LoVo (cell line): ENCODE measurements at regions not wholly inside any gene's neighbourhood (a gene's known extent, or its start where the extent isn't known, plus 50 kb on each side); places are given as distances from the start of the nearest gene placed in this dataset.
"Not testable (repeated sequence)": the region's sequence is repeated elsewhere in the genome, so short reads cannot be mapped to it uniquely, and the experiment has no call there.

ENCODE experiments used
- DNase-seq: peaks from one replicate; pipeline ENCODE4 v3.0.0-alpha.2; 2016; ENCODE audit warnings: low spot score

DNA sequence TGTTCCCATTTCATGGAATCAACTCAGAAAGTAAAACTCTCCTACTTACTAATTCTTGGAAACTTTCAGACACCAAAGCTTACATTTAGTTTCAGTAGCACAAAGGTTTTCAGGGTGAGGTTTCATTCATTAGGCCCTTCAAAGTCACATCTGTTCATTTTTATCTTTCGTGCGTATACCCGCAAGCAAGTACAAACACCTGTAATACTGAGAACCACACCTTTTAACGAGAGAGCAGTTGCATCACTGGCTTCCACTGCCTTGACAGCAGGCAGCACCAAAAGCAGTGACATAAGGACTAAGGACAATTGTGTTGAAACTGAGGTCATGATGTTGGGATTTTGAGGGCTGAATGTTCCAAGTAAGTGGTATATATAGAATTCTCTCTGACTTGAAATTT, 60.5 kb downstream of the GOLGA6L22 start:
- not testable (repeated sequence) for DNase-seq

GRCh38 chr15:22526537-22526936, 67.8 kb downstream of the GOLGA6L22 start:
- DNase-seq, result not testable (repeated sequence)

- DNase-seq, result not testable (repeated sequence)
These were observed 68.3 kb downstream of the GOLGA6L22 start for GRCh38 chr15:22527016-22527415.

DNA sequence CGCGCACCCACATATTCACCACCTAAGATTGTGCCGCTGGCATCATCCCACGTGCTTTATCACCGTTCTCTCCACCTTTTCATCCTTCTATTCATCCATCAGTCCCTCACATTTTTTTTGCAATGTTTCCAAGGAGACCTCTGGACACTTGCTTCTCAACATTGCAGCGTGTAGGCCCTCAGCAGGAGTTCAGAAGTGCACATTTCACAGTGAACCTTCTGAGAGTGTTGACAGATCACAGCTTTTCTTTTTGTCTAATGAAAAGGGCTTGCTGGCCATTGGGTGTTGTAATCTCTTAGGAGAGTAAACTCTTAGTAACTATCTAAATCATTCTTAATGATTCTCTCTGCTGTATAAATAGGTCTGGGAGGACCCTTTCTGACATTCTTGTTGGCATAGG, 70.5 kb downstream of the GOLGA6L22 start:
- not testable (repeated sequence) for DNase-seq

- DNase-seq, result not testable (repeated sequence)
These were observed 101.0 kb downstream of the GOLGA6L22 start for GRCh38 chr15:22559701-22560100.

- DNase-seq, result not testable (repeated sequence)
These were observed 103.0 kb downstream of the GOLGA6L22 start for GRCh38 chr15:22561716-22562115.

- DNase-seq, result not testable (repeated sequence)
These were observed 107.8 kb downstream of the GOLGA6L22 start for GRCh38 chr15:22566510-22566909.

GRCh38 chr15:22569486-22569885, 110.8 kb downstream of the GOLGA6L22 start:
- not testable (repeated sequence) for DNase-seq

DNA sequence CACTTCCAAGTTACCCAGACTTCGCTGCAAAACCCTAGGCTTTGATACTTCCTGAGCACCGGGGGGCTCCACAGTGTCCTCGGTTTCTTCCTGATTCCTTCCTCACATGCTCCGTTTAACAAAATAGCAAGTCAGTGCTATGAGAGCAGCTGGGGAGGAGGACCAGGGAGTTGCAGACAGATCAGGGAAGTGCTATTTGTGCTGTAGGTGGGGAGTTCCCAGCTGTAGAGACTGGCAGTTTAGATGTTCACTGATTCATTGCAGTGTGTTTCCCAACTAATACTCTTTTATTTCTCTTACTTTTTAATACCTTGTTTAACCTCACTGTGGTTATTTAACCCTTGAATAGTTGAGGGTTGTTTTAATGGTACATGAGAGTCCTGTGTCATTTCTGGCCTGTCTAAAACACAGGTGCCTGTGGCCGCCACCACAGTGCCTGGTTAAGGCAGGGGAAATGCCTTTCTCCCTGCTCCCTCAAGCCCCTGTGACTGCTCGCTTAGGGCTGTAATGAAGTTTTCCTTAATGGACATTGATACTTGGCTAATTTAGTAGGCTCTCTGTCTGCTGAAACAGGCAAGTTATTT, 113.5 kb downstream of the GOLGA6L22 start:
- DNase-seq, result not testable (repeated sequence)

GRCh38 chr15:22572792-22573191, 114.1 kb downstream of the GOLGA6L22 start:
- DNase-seq, result not testable (repeated sequence)

DNA sequence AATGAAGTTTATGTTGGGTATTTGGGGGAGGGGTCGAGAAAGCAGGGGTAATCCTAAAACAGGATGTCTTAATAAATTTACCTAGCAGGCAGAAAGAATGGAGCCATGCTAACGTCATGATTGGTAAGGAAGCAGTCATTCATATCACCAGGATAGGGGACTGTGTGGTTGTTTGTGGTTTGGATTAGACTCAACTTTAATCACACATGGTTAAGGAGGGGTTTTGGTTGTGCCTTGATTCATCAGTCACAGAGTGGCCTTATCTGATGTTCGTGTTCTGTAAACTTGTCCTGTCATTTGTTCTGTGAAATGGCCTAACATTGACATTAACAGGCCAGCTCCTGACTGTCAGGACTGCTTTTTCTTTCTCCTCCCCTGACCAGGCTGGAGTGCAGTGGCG, 119.1 kb downstream of the GOLGA6L22 start:
- DNase-seq, result not testable (repeated sequence)

DNA sequence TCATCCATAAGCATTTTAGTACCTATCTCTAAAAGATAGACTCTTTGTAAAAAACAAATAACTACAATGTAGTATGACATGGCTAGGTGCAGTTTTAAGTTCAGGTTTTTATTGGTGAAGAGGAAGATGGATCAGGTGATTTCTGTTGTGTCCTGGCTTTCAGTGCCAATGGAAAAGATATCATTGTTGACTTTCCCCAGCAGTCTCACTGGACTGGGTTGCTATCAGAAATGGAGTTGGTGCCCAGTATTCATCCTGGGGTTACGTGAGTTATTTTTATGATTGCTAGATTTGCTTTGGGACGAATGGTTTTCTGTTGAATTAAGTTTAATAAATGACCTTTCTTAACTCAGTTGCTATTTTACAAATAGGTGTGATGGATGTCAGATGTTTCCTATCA, 120.5 kb downstream of the GOLGA6L22 start:
- DNase-seq, result not testable (repeated sequence)

DNA sequence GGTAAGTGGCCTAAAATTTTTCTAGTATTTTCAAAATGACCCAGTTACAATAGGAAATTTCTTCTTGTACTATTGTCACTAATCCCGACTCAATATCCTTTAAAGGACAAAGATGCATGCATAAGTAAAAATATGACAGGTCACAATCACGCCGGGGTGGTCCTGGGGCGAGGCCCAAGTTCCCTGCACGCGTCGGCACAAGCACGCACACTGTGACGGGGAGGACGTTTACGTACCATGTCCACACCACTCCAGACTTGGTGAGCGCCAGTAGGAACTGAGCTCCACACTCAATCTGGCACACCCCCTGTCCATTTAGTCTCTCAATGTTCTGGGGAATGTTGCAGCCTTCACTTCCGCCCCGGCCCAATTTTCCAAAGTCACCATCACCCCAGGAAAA, 128.7 kb downstream of the GOLGA6L22 start:
- DNase-seq, result not testable (repeated sequence)

DNA sequence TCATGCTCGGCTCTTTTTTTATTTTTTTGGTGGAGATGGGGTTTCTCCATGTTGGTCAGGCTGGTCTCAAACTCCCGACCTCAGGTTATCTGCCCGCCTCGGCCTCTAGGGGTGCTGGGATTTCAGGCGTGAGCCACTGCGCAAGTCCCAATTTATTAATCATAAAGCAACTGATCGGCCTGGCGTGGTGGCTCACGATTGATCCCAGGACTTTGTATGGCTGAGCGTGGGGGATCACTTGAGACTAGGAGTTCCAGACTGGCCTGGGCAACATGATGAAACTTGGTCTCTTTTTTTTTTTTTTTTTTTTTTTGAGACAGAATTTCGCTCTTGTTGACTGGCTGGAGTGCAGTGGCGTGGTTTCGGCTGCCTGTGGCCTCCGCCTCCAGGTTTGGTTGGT, 139.8 kb downstream of the GOLGA6L22 start:
- not testable (repeated sequence) for DNase-seq

DNA sequence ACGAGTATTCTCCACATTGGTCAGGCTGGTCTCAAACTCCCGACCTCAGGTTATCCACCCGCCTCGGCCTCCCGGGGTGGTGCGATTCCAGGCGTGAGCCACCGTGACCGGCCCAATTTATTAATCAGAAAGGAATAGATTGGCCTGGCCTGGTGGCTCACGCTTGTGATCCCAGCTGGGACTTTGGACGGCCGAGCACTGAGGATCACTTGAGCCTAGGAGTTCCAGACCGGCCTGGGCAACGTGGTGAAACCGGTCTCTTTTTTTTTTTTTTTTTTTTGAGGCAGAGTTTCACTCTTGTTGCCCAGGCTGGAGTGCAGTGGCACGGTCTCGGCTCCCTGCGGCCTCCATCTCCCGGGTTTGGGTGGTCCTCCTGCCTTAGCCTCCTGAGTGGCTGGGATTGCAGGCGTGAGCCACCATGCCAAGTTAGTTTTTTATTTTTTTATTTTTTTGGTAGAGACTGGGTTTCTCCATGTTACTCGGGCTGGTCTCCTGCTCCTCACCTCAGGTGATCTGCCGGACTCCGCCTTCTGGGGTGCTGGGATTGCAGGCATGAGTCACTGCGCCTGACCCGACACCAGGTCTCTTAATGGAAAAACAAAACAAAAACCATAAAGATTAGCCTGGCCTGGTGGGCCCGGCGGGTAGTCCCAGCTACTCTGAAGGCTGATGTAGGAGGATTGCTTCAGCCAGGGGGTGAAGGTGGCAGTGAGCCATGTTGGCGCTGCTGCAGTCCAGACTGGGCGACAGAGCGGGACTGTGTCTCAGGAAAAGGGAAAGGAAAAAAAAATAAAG, 141.0 kb downstream of the GOLGA6L22 start:
- DNase-seq, result peak; percentile 61

GRCh38 chr15:22616976-22617375, 158.3 kb downstream of the GOLGA6L22 start:
- not testable (repeated sequence) for DNase-seq

- DNase-seq, result not testable (repeated sequence)
These were observed 154.7 kb upstream of the NIPA1 start for GRCh38 chr15:22631789-22632188.

DNA sequence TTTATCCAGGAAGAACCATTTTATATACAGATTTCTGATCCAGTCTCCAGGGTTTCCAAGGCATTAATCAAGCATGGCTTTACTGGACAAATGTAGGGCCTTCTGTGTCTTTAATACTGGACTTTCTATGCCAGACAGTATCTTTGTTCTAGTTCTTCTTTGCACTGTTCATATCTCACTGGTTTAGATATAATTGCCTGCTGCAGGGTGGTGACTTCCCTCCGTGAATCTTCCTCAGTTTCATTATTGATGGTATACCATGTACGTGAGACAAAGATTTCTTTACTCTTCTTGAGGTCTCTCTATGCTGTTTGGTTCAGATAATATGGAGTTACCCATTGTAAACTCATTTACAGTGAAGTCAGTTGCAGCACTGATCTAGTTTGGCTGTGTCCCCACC, 146.5 kb upstream of the NIPA1 start:
- DNase-seq, result not testable (repeated sequence)

- DNase-seq, result not testable (repeated sequence)
These were observed 137.0 kb upstream of the NIPA1 start for GRCh38 chr15:22649458-22649857.

GRCh38 chr15:22651179-22651578, 135.3 kb upstream of the NIPA1 start:
- DNase-seq, result not testable (repeated sequence)

DNA sequence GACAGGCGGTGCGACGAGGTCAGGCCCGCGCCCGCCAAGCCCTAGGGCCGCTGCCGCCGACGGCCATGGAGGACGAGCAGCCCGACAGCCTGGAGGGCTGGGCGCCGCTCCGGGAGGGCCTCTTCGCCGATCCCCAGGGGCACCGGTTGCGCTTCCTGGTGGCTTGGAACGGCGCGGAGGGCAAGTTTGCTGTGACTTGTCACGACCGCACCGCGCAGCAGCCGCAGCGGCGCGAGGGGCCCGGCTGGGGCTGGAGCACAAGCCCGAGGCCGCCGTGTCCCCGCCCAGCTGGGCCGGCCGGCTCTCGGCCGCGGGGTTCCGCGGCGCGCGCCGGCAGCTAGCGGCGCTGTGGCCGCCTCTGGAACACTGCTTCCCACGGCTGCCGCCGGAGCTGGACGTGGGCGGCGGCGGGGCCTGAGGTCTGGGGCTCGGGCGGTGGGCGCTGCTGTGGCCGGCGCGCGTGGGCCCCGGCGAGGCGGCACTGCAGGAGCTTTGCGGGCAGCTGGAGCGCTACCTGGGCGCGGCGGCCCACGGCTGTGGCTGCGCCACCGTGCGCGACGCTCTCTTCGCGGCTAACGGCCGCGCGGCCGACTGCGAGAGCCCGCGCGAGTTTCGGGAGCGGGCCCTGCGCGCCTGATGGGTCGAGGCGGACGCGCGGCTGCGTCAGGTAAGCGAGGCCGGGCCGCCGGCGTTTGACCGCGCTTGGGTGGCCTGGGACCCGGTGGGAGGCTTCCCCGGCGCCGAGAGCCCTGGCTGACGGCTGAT, 122.0 kb upstream of the NIPA1 start:
- peak; percentile 29 for DNase-seq

- DNase-seq, result peak; percentile 7
These were observed 121.3 kb upstream of the NIPA1 start for GRCh38 chr15:22665059-22665702.
